Stomach (tissue), 8 donors: ENCODE measurements at regions not wholly inside any gene's neighbourhood (a gene's known extent, or its start where the extent isn't known, plus 50 kb on each side); places are given as distances from the start of the nearest gene placed in this dataset.
"Not testable (repeated sequence)": the region's sequence is repeated elsewhere in the genome, so short reads cannot be mapped to it uniquely, and the experiment has no call there.

Experiments used
- DNase-seq, 2 donors: peaks; one replicate each; pipeline versions ENCODE4 v3.0.0 to v3.0.0-alpha.2; 2013 to 2019
- H3K27ac ChIP-seq, 5 donors: fragments of 200-600 bp in 4 of 5; sonication (generic) in 4 of 5; one replicate each; pipeline ENCODE4 v1.5.1; 2013 to 2019; ENCODE audit warnings: mild to moderate bottlenecking in 1 of 5, moderate library complexity in 1 of 5
- H3K27me3 ChIP-seq, 3 donors: fragments of 200-600 bp; sonication (generic); one replicate each; pipeline ENCODE4 v1.5.1; 2017 to 2019; ENCODE audit warnings: mixed run types in 1 of 3
- H3K36me3 ChIP-seq, 4 donors: fragments of 200-600 bp; sonication (generic); 1 replicate in 3 of 4; 2 replicates in 1 of 4; pipeline ENCODE4 v1.5.1; 2016 to 2019
- H3K4me1 ChIP-seq, 4 donors: fragments of 200-600 bp; sonication (generic); one replicate each; pipeline ENCODE4 v1.5.1; 2016 to 2019
- H3K4me3 ChIP-seq, 4 donors: fragments of 200-600 bp; sonication (generic) in 3 of 4; one replicate each; pipeline ENCODE4 v1.5.1; 2016 to 2019; ENCODE audit warnings: mild to moderate bottlenecking in 1 of 4
- H3K9me3 ChIP-seq, 4 donors: fragments of 200-600 bp; sonication (generic); one replicate each; pipeline ENCODE4 v1.5.1; 2016 to 2019
- EP300 ChIP-seq: sonication (generic); formaldehyde crosslinking; IDR thresholded peaks from one replicate; pipeline ENCODE4 v1.6.1; 2017; ENCODE audit warnings: antibody characterized with exemption
- POLR2A ChIP-seq, 4 donors: fragments of 450-650 bp; IDR thresholded peaks; one replicate each; pipeline ENCODE4 v1.6.1; 2016; ENCODE audit warnings: antibody characterized with exemption in 4 of 4, control low read depth in 2 of 4, mild to moderate bottlenecking in 1 of 4, moderate library complexity in 1 of 4
- POLR2AphosphoS5 ChIP-seq, 3 donors: sonication (generic); formaldehyde crosslinking; IDR thresholded peaks; one replicate each; pipeline ENCODE4 v1.6.1; 2016; ENCODE audit warnings: antibody characterized with exemption in 3 of 3
- WGBS, 5 donors: extraction: QIAGEN DNeasy Blood & Tissue Kit in 3 of 5; methylation state at CpG; one replicate each; pipeline versions ENCODE4 v1.1.5 to v1.1.7; 2013 to 2018; 5-methylcytosine and 5-hydroxymethylcytosine counted together
- intact Hi-C: fragments of 100-400 bp; cut with DNase I; formaldehyde crosslinking; loops from one replicate; pipeline ENCODE4 v1.15.1; 2023; ENCODE audit warnings: low total_unique reads
- TF ChIP-seq, protein P1 (sequence below), 7 experiments: fragments of 450-650 bp in 4 of 7; fragments of 200-600 bp in 3 of 7; sonication (generic) in 3 of 7; IDR thresholded peaks; one replicate each; pipeline ENCODE4 v1.5.1; 2016 to 2019; ENCODE audit warnings: antibody characterized with exemption in 7 of 7, control low read depth in 2 of 7, mild to moderate bottlenecking in 1 of 7
- donor health status: healthy with polysubstance abuse.
- donor health status: Bipolar disorder and iron deficiency.
- donor health status: healthy.

DNA sequence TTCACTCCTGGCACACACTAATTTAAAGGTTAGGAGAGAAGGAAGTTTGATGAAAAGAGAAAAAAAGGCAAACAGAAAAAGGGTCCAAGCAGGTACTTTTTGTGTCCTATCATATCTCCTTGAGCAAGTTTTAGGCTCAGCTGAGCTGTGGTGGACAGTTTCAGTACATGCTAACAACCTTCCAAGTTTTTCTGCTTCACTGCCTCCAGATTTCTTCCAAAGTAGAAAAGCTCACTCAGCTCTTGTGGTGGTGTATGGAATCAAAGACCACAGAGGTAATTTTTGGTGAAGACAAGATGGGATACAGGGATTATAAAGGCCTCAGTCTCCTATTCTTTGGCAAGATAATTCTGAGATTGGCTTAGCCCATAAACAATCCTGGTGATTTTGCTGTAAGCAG lies 921.8 kb downstream of the NR2F1-AS1 start:
- H3K4me3 ChIP-seq: no peak overlapping the region
- intact Hi-C loops: no loop called here
- no peaks in the 10 kb centered on the region for H3K4me1 ChIP-seq
- no peaks in the 10 kb centered on the region for H3K9me3 ChIP-seq
- TF ChIP-seq, protein P1, sequence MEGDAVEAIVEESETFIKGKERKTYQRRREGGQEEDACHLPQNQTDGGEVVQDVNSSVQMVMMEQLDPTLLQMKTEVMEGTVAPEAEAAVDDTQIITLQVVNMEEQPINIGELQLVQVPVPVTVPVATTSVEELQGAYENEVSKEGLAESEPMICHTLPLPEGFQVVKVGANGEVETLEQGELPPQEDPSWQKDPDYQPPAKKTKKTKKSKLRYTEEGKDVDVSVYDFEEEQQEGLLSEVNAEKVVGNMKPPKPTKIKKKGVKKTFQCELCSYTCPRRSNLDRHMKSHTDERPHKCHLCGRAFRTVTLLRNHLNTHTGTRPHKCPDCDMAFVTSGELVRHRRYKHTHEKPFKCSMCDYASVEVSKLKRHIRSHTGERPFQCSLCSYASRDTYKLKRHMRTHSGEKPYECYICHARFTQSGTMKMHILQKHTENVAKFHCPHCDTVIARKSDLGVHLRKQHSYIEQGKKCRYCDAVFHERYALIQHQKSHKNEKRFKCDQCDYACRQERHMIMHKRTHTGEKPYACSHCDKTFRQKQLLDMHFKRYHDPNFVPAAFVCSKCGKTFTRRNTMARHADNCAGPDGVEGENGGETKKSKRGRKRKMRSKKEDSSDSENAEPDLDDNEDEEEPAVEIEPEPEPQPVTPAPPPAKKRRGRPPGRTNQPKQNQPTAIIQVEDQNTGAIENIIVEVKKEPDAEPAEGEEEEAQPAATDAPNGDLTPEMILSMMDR (IDR thresholded peaks at IDR 0.05): no peak
- no peak for TF ChIP-seq POLR2AphosphoS5 (IDR thresholded peaks at IDR 0.05)
- TF ChIP-seq EP300: no peak
- no peak for TF ChIP-seq POLR2A (IDR thresholded peaks at IDR 0.05)
- no peaks in the 10 kb centered on the region for H3K36me3 ChIP-seq
- DNase-seq: no peak
- no peaks in the 10 kb centered on the region for H3K27me3 ChIP-seq
- H3K27ac ChIP-seq: no peak overlapping the region

DNA sequence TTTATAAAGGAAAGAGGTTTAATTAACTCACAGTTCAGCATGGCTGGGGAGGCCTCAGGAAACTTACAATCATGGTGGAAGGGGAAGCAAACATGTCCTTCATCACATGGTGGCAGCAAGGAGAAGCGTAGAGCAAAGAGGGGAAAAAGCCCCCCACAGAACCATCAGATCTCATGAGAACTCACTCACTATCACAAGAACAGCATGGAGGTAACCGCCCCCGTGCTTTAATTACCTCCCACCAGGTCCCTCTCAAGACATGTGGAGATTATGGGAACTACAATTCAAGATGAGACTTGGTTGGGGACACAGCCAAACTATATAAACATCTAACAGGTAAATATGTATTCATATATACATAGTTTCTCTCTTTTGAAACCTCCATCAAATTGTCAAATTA lies 926.4 kb downstream of the NR2F1-AS1 start:
- H3K36me3 ChIP-seq, DNase-seq, H3K4me1 ChIP-seq, intact Hi-C loops, H3K27me3 ChIP-seq, H3K9me3 ChIP-seq, H3K4me3 ChIP-seq, H3K27ac ChIP-seq: not testable (repeated sequence)
- WGBS, 5 donors: 88 to 94% (median 91%) methylated on average over 3 of the region's 3 CpGs

DNA sequence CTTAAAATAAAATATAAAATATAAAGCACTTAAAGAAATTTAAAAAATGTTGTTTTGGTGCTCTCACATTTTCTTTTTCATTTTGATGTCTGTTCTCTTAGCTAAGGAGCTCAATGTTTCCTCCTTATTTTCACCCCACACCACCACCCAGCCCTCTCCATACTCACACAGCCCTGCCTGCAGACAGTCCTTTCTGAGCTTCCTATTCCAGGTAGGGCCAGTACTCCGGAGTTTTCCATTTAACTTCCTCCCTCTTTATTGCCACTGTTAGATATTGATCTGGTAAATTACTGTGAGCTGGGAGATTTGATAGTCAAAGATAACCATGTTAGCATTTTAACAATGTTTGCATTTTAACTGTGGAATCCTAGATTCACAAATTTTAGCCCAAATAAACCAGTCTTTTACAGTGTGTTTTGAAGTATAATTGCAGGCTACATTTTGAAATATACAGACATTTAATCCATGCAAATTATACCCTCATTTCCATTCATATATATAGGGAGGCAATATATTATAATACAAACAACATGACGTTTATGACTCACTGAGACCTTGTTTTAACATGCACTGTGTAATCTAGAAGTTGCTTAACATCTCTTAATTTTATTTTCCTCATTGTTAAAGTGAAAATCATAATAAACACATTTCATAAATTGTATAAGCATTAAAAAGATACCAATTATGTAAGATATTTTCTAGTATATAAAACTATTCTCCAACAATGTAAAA lies 927.1 kb downstream of the NR2F1-AS1 start:
- H3K9me3 ChIP-seq: no peaks in the 10 kb centered on the region
- intact Hi-C loops: no loop called here
- WGBS, 5 donors: 34 to 62% (median 45%) methylated on average over 2 of the region's 2 CpGs
- no peaks in the 10 kb centered on the region for H3K36me3 ChIP-seq
- no peaks in the 10 kb centered on the region for H3K27me3 ChIP-seq
- TF ChIP-seq EP300 (no peak), POLR2AphosphoS5 (IDR thresholded peaks at IDR 0.05) (no peak), POLR2A (IDR thresholded peaks at IDR 0.05) (no peak)
- TF ChIP-seq, protein P1 (IDR thresholded peaks at IDR 0.05): no peak
- no peak overlapping the region for H3K27ac ChIP-seq
- H3K4me1 ChIP-seq: no peaks in the 10 kb centered on the region
- no peak for DNase-seq
- H3K4me3 ChIP-seq: no peak overlapping the region

DNA sequence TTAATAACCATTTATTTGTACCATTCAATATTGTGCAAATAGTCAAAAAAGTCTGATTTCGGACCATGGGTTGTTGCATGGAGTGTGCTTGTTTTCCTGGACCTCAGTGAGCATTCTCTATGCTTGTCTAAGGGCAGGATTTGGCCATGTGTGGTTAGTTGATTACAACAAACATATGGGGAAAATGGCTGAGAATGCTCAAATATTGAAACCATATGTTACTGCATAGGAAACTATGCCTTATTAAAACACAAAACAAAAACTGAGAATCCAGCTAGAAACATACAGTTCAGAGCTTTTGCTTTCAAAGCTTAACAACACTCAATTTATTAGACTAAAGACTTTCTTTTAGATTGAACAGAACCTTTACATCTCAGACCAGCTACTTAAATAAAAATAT lies 928.3 kb downstream of the NR2F1-AS1 start:
- no peaks in the 10 kb centered on the region for H3K27me3 ChIP-seq
- intact Hi-C loops: no loop called here
- DNase-seq: peak in 1 of 2 donors; percentile 21
- H3K36me3 ChIP-seq: no peaks in the 10 kb centered on the region
- H3K4me3 ChIP-seq: no peak overlapping the region
- H3K27ac ChIP-seq: no peak overlapping the region
- no peaks in the 10 kb centered on the region for H3K4me1 ChIP-seq
- WGBS, 5 donors: 74 to 81% (median 76%) methylated on average over 1 of the region's 1 CpG
- TF ChIP-seq EP300 (no peak), POLR2AphosphoS5 (IDR thresholded peaks at IDR 0.05) (no peak), POLR2A (IDR thresholded peaks at IDR 0.05) (no peak)
- TF ChIP-seq, protein P1 (IDR thresholded peaks at IDR 0.05): no peak
- no peaks in the 10 kb centered on the region for H3K9me3 ChIP-seq

DNA sequence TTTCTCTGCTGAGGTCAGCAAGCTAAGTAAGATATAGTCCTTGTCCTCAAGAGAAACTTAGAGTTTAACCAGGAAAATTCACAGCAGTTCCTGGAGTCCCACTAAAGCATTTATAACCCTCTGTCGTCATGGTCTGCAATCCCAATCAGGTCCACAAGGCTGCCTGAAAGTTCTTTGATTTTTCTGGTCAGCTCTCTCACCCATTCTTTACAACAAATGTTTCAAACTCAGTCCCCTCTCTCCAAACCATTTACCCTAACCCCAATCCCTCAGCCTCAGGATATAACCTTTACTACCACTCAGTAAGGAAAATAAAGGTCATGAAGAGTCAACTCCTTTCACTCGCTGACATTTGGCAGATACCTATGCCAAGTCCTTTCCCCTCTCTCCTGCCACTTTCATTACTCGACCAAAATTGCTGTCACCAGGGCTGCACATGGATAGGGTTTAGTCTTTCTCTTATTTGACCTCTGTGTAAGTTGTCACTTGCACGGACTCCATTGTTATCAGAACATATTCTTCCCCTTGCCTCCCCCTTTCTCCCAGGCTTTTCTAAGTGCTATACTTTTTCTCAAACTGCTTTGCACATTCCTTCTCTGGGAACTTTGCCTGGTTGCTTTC lies 936.6 kb downstream of the NR2F1-AS1 start:
- intact Hi-C loops: no loop called here
- peaks cover 0 to 18% (median 13%) of the 10 kb centered on the region in 4 donors for H3K4me1 ChIP-seq
- no peak overlapping the region for H3K4me3 ChIP-seq
- TF ChIP-seq POLR2A (IDR thresholded peaks at IDR 0.05) (no peak), POLR2AphosphoS5 (IDR thresholded peaks at IDR 0.05) (no peak)
- TF ChIP-seq, protein P1 (IDR thresholded peaks at IDR 0.05): no peak
- H3K36me3 ChIP-seq: no peaks in the 10 kb centered on the region
- WGBS, 5 donors: 55 to 69% (median 61%) methylated on average over 4 of the region's 4 CpGs
- H3K9me3 ChIP-seq: no peaks in the 10 kb centered on the region
- H3K27me3 ChIP-seq: no peaks in the 10 kb centered on the region
- no peak for DNase-seq
- H3K27ac ChIP-seq: no peak overlapping the region
